ENCODE measurements at regions not wholly inside any gene's neighbourhood (a gene's known extent, or its start where the extent isn't known, plus 50 kb on each side); places are given as distances from the start of the nearest gene placed in this dataset.

- DNase-seq (ENCODE audit: low spot score) (no peak), ATAC-seq (no peak), FAIRE-seq (no peak)
- Histone ChIP-seq H3K27me3 (ENCODE audit: control insufficient read depth in 1 of 2, insufficient read depth in 2 of 2, low read length in 2 of 2) (peaks cover 0 to 2% of the 10 kb centered on the region in 2 experiments; a peak in 1 of 5 replicates), H3K27ac (ENCODE audit: extremely low read length, insufficient read depth, low read length) (no peak overlapping the region), H3K9ac (ENCODE audit: insufficient read depth, low read depth, low read length) (no peak overlapping the region), H3K79me2 (ENCODE audit: insufficient read depth, low read length) (no peaks in the 10 kb centered on the region), H3K4me1 (ENCODE audit: insufficient read depth, low read length) (peaks cover 16% of the 10 kb centered on the region), H2AFZ (ENCODE audit: low read length) (no peak overlapping the region), H3K9me3 (ENCODE audit: low read length) (no peaks in the 10 kb centered on the region), H3K36me3 (replicated peaks in 1 of 2; ENCODE audit: control insufficient read depth in 1 of 2, insufficient read depth in 2 of 2, low read length in 2 of 2) (no peaks in the 10 kb centered on the region), H3K4me3 (replicated peaks in 1 of 3; ENCODE audit: insufficient read depth in 1 of 3, low read depth in 2 of 3, low read length in 3 of 3) (no peak overlapping the region), H3K4me2 (ENCODE audit: low read depth, low read length) (no peak overlapping the region), H4K20me1 (ENCODE audit: insufficient read depth, low read length) (no peaks in the 10 kb centered on the region)
- CTCF ChIA-PET (ENCODE audit: low intra/inter-chr PET ratio, low total read pairs), result no interaction called here
- in situ Hi-C loops (cut with HindIII; ENCODE audit: extremely low pct_ligation_motif_present, low pct_unique_long_range_greater_than_20kb), result no loop called here
- POLR2A ChIA-PET, result no interaction called here
- BruUV-seq (replicated peaks), result no TSS peak
- intact Hi-C loops (cut with micrococcal nuclease; ENCODE audit: unreplicated experiment), result no loop called here
- 47% methylated on average over 4 of the region's 4 CpGs for WGBS (ENCODE audit: low lambda C conversion rate)
- TF ChIP-seq ZNF792 (CRISPR knock-in tag; IDR thresholded peaks at IDR 0.05), result no peak
- TF ChIP-seq ZNF207 (IDR thresholded peaks at IDR 0.05; ENCODE audit: borderline replicate concordance), result no peak
- TF ChIP-seq, protein P1, sequence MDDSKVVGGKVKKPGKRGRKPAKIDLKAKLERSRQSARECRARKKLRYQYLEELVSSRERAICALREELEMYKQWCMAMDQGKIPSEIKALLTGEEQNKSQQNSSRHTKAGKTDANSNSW (CRISPR knock-in tag; IDR thresholded peaks at IDR 0.05; ENCODE audit: borderline replicate concordance), result no peak
- TF ChIP-seq ZNF17 (CRISPR knock-in tag; IDR thresholded peaks at IDR 0.05), result no peak
- TF ChIP-seq, protein P2, sequence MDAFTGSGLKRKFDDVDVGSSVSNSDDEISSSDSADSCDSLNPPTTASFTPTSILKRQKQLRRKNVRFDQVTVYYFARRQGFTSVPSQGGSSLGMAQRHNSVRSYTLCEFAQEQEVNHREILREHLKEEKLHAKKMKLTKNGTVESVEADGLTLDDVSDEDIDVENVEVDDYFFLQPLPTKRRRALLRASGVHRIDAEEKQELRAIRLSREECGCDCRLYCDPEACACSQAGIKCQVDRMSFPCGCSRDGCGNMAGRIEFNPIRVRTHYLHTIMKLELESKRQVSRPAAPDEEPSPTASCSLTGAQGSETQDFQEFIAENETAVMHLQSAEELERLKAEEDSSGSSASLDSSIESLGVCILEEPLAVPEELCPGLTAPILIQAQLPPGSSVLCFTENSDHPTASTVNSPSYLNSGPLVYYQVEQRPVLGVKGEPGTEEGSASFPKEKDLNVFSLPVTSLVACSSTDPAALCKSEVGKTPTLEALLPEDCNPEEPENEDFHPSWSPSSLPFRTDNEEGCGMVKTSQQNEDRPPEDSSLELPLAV (CRISPR knock-in tag; conservative IDR thresholded peaks at IDR 0.05; ENCODE audit: low read depth), result no peak
- no peak for TF ChIP-seq ZNF446 (CRISPR knock-in tag; IDR thresholded peaks at IDR 0.05)
- TF ChIP-seq GABPB1 (CRISPR knock-in tag; IDR thresholded peaks at IDR 0.05), result no peak
- TF ChIP-seq HOXA7 (CRISPR knock-in tag; IDR thresholded peaks at IDR 0.05), result no peak
- TF ChIP-seq ZNF773 (CRISPR knock-in tag; IDR thresholded peaks at IDR 0.05; ENCODE audit: borderline replicate concordance), result no peak
- TF ChIP-seq KDM2A (CRISPR knock-in tag; IDR thresholded peaks at IDR 0.05; ENCODE audit: borderline replicate concordance, low read depth), result no peak
- TF ChIP-seq ZNF747 (CRISPR knock-in tag; IDR thresholded peaks at IDR 0.05; ENCODE audit: borderline replicate concordance), result no peak
- no peak for TF ChIP-seq JDP2 (CRISPR knock-in tag; IDR thresholded peaks at IDR 0.05; ENCODE audit: borderline replicate concordance)
- no peak for TF ChIP-seq CHD4 (IDR thresholded peaks at IDR 0.05; ENCODE audit: borderline replicate concordance, low read length)
- no peak for TF ChIP-seq SKIL (CRISPR knock-in tag; IDR thresholded peaks at IDR 0.05; ENCODE audit: borderline replicate concordance)
- no peak for TF ChIP-seq SMAD9 (CRISPR knock-in tag; IDR thresholded peaks at IDR 0.05)
- TF ChIP-seq ETV5 (CRISPR knock-in tag; IDR thresholded peaks at IDR 0.05; ENCODE audit: borderline replicate concordance), result no peak
- no peak for TF ChIP-seq MED13 (CRISPR knock-in tag; IDR thresholded peaks at IDR 0.05)
Measured at GRCh38 chr13:99886706-99887105, 84.9 kb downstream of the ZIC5 start.
